ENCODE measurements at regions not wholly inside any gene's neighbourhood (a gene's known extent, or its start where the extent isn't known, plus 50 kb on each side); places are given as distances from the start of the nearest gene placed in this dataset.
"Not testable (repeated sequence)": the region's sequence is repeated elsewhere in the genome, so short reads cannot be mapped to it uniquely, and the experiment has no call there.

- 60 to 83% (median 75%) methylated on average over 1 of the region's 2 CpGs; no CpG with 5 or more reads in 1 of the 4 donors for WGBS, 4 donors
- H3K36me3 ChIP-seq (replicated peaks in 1 of 2); H3K4me3 ChIP-seq; H3K9me3 ChIP-seq (replicated peaks in 1 of 3); intact Hi-C loops (cut with DNase I); DNase-seq; H3K27me3 ChIP-seq; H3K27ac ChIP-seq; H3K4me1 ChIP-seq (replicated peaks in 1 of 2): not testable (repeated sequence)
- peak in 1 of 2 donors; percentile 61 for TF ChIP-seq POLR2A (IDR thresholded peaks at IDR 0.05)
Observed at GRCh38 chr17:26881195-26881594, 412.7 kb upstream of the WSB1 start.

DNA sequence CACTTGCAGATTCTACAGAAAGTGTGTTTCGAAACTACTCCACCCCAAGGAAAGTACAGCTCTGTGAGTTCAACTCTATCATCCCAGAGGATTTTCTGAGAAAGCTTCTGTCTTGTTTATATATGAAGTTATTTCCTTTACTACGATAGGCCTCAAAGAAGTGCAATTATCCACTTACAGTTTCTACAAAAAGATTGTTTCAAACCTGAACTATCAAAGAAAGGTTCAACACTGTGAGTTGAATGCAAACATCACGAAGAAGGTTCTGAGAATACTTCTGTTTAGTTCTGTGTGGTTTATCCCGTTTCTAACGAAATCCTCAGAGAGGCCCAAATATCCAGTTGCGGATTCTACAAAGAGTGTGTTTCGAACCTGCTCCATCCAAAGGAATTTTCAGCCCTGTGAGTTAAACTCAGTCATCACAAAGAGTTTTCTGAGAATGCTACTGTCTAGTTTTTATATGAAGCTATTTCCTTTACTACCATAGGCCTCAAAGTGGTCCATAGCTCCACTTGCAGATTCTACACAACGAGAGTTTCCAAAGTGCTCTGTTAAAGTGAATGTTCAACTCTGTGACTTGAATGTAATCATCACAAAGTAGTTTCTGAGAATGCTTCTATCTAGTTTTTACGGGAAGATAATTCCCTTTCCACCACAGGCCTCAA is 411.7 kb upstream of the WSB1 start:
- H3K27ac ChIP-seq; H3K4me3 ChIP-seq; H3K4me1 ChIP-seq (replicated peaks in 1 of 2); H3K9me3 ChIP-seq (replicated peaks in 1 of 3); H3K36me3 ChIP-seq (replicated peaks in 1 of 2); DNase-seq; H3K27me3 ChIP-seq; intact Hi-C loops (cut with DNase I): not testable (repeated sequence)
- 58 to 80% (median 68%) methylated on average over 1 to 5 of the region's 9 CpGs; no CpG with 5 or more reads in 1 of the 4 donors for WGBS, 4 donors

GRCh38 chr17:26883878-26884740 is 409.8 kb upstream of the WSB1 start:
- H3K4me1 ChIP-seq (replicated peaks in 1 of 2); H3K27ac ChIP-seq; H3K4me3 ChIP-seq; H3K36me3 ChIP-seq (replicated peaks in 1 of 2); intact Hi-C loops (cut with DNase I); DNase-seq; H3K27me3 ChIP-seq; H3K9me3 ChIP-seq (replicated peaks in 1 of 3): not testable (repeated sequence)
- WGBS, 4 donors: 50 to 75% (median 66%) methylated on average over 1 to 12 of the region's 16 CpGs

GRCh38 chr17:26884741-26885059 is 409.2 kb upstream of the WSB1 start:
- H3K27me3 ChIP-seq; H3K9me3 ChIP-seq (replicated peaks in 1 of 3); intact Hi-C loops (cut with DNase I); H3K36me3 ChIP-seq (replicated peaks in 1 of 2); DNase-seq; H3K4me1 ChIP-seq (replicated peaks in 1 of 2); H3K27ac ChIP-seq; H3K4me3 ChIP-seq: not testable (repeated sequence)
- WGBS, 4 donors: 52 to 63% (median 59%) methylated on average over 3 to 4 of the region's 4 CpGs

DNA sequence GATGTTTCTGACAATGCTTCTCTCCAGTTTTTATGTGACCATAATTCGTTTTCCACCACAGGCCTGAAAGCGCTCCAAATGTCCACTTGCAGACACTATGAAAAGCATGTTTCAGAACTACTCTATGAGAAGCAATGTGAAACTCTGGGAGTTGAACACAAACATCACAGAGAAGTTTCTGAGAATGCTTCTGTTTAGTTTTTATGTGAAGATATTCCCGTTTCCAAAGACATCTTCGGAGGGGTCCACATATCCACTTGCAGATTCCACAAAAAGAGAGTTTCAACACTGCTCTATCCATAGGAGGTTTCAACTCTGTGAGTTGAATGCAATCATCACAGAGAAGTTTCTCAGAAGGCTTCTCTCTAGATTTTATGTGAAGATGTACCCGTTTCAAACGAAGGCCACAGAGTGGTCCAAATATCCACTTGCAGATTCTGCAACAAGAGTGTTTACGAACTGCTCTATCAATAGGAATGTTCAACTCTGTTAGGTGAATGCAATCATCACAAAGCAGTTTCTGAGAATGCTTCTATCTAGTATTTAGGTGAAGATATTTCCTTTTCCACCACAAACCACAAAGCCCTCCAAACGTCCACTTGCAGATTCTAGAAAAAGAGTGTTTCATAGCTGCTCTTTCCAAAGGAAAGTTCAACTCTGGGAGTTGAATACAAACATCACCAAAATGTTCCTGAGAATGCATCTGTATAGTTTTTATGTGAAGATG is 408.5 kb upstream of the WSB1 start:
- intact Hi-C loops (cut with DNase I); H3K4me3 ChIP-seq; H3K36me3 ChIP-seq (replicated peaks in 1 of 2); H3K9me3 ChIP-seq (replicated peaks in 1 of 3); H3K27ac ChIP-seq; H3K27me3 ChIP-seq; H3K4me1 ChIP-seq (replicated peaks in 1 of 2): not testable (repeated sequence)
- WGBS, 4 donors: 59 to 69% (median 66%) methylated on average over 8 of the region's 8 CpGs
- DNase-seq: peak in 3 of 7 donors; percentile 15 to 46 (median 19)
